SK-N-SH treated with all-trans-retinoic acid at 6 μM for 48 hours (cell line): ENCODE measurements at regions not wholly inside any gene's neighbourhood (a gene's known extent, or its start where the extent isn't known, plus 50 kb on each side); places are given as distances from the start of the nearest gene placed in this dataset.

Experiments used
- ESRRG ChIP-seq: fragments of 250-450 bp; sonication (Bioruptor Pico); IDR thresholded peaks from 2 replicates; pipeline ENCODE4 v1.6.1; 2021; ENCODE audit warnings: mild to moderate bottlenecking
- PATZ1 ChIP-seq: fragments of 250-450 bp; sonication (Bioruptor Pico); IDR thresholded peaks from 2 replicates; pipeline ENCODE4 v1.8.0; 2020; ENCODE audit warnings: mild to moderate bottlenecking, moderate library complexity, borderline replicate concordance
- POU6F1 ChIP-seq: fragments of 250-450 bp; sonication (Bioruptor Pico); IDR thresholded peaks from 2 replicates; pipeline ENCODE4 v1.8.0; 2021; ENCODE audit warnings: low read depth, mild to moderate bottlenecking, moderate library complexity, borderline replicate concordance
- PPARA ChIP-seq: fragments of 250-450 bp; sonication (Bioruptor Pico); IDR thresholded peaks from 2 replicates; pipeline ENCODE4 v1.5.0; 2020; ENCODE audit warnings: mild to moderate bottlenecking, borderline replicate concordance
- RARB ChIP-seq: fragments of 250-450 bp; sonication (Bioruptor Pico); IDR thresholded peaks from 2 replicates; pipeline ENCODE4 v1.8.0; 2021; ENCODE audit warnings: mild to moderate bottlenecking, moderate library complexity
- SNAI2 ChIP-seq: fragments of 250-450 bp; sonication (Bioruptor Pico); IDR thresholded peaks from 2 replicates; pipeline ENCODE4 v1.5.0; 2020; ENCODE audit warnings: mild to moderate bottlenecking, moderate library complexity
- TCF4 ChIP-seq: fragments of 250-450 bp; sonication (Bioruptor Pico); IDR thresholded peaks from 2 replicates; pipeline ENCODE4 v1.8.0; 2021; ENCODE audit warnings: mild to moderate bottlenecking, moderate library complexity, borderline replicate concordance
- ZC3H10 ChIP-seq: fragments of 250-450 bp; sonication (Bioruptor Pico); IDR thresholded peaks from 2 replicates; pipeline ENCODE4 v1.5.1; 2021; ENCODE audit warnings: mild to moderate bottlenecking, moderate library complexity
- ZNF565 ChIP-seq: fragments of 450-650 bp; formaldehyde crosslinking; conservative IDR thresholded peaks from 2 replicates; pipeline ENCODE4 v1.5.0; 2020; ENCODE audit warnings: low read depth, mild to moderate bottlenecking, moderate library complexity
- TF ChIP-seq, protein P1 (sequence below): fragments of 250-450 bp; sonication (Bioruptor Pico); IDR thresholded peaks from 2 replicates; pipeline ENCODE4 v1.5.1; 2020; ENCODE audit warnings: low read depth, mild to moderate bottlenecking, moderate library complexity

DNA sequence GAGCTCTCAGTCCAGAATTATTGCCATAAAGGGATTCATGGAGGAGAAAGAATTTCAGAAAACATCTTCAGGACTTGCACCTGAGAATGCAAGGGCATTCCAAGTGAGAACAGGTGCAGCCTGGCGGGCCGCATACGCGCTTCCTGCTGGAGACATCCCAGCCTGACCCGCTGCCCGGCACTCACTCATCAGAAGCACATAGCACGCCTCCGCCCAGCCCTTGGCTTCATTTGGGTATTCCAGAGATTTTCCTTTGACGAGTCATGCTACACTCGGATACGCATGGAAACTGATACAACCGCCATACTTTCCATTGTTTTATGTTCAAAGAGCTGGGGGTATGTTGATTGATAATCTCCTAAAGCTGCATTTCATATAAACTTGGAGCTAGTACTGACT is 228.0 kb upstream of the ID2 start:
- TF ChIP-seq POU6F1 (CRISPR knock-in tag), result no peak
- TF ChIP-seq PPARA (CRISPR knock-in tag), result no peak
- TF ChIP-seq, protein P1, sequence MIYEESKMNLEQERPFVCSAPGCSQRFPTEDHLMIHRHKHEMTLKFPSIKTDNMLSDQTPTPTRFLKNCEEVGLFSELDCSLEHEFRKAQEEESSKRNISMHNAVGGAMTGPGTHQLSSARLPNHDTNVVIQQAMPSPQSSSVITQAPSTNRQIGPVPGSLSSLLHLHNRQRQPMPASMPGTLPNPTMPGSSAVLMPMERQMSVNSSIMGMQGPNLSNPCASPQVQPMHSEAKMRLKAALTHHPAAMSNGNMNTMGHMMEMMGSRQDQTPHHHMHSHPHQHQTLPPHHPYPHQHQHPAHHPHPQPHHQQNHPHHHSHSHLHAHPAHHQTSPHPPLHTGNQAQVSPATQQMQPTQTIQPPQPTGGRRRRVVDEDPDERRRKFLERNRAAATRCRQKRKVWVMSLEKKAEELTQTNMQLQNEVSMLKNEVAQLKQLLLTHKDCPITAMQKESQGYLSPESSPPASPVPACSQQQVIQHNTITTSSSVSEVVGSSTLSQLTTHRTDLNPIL, result no peak
- TF ChIP-seq SNAI2 (CRISPR knock-in tag), result no peak
- no peak for TF ChIP-seq ZNF565 (CRISPR knock-in tag)
- TF ChIP-seq RARB (CRISPR knock-in tag), result no peak
- no peak for TF ChIP-seq TCF4 (CRISPR knock-in tag)
- no peak for TF ChIP-seq ESRRG (CRISPR knock-in tag)
- TF ChIP-seq PATZ1 (CRISPR knock-in tag), result no peak
- no peak for TF ChIP-seq ZC3H10 (CRISPR knock-in tag)
